Lower leg skin (tissue), 3 donors: ENCODE measurements at regions not wholly inside any gene's neighbourhood (a gene's known extent, or its start where the extent isn't known, plus 50 kb on each side); places are given as distances from the start of the nearest gene placed in this dataset.

Experiments
- POLR2A ChIP-seq, 2 donors: fragments of 450-650 bp; IDR thresholded peaks; one replicate each; pipeline ENCODE4 v1.6.1; 2016 to 2017; ENCODE audit warnings: antibody characterized with exemption in 2 of 2, mild to moderate bottlenecking in 1 of 2, moderate library complexity in 1 of 2
- TF ChIP-seq, protein P1 (sequence below), 3 donors: fragments of 450-650 bp; IDR thresholded peaks; one replicate each; pipeline ENCODE4 v1.5.1; 2016; ENCODE audit warnings: antibody characterized with exemption in 3 of 3, mild to moderate bottlenecking in 3 of 3, moderate library complexity in 2 of 3

DNA sequence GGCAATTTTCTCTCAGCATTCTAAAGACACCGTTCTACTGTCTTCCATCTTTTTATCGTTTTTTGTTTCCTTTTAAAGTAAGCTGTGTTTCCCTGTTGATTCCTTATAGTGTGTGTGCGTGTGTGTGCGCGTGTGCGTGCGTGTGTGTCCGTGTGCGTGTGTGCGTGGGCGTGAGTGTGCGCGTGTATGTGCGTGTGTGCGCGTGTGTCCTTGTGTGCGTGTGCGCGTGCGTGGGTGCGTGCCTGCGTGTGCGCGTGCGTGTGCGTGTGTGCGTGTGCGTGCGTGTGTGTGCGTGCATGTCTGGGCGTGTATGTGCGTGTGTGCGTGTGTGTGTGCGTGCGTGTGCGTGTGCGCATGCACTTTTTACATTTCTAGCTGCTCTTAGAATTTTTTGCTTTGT lies 1033.7 kb downstream of the BRD1 start:
- TF ChIP-seq, protein P1, sequence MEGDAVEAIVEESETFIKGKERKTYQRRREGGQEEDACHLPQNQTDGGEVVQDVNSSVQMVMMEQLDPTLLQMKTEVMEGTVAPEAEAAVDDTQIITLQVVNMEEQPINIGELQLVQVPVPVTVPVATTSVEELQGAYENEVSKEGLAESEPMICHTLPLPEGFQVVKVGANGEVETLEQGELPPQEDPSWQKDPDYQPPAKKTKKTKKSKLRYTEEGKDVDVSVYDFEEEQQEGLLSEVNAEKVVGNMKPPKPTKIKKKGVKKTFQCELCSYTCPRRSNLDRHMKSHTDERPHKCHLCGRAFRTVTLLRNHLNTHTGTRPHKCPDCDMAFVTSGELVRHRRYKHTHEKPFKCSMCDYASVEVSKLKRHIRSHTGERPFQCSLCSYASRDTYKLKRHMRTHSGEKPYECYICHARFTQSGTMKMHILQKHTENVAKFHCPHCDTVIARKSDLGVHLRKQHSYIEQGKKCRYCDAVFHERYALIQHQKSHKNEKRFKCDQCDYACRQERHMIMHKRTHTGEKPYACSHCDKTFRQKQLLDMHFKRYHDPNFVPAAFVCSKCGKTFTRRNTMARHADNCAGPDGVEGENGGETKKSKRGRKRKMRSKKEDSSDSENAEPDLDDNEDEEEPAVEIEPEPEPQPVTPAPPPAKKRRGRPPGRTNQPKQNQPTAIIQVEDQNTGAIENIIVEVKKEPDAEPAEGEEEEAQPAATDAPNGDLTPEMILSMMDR (IDR thresholded peaks at IDR 0.05), result no peak
- TF ChIP-seq POLR2A (IDR thresholded peaks at IDR 0.05), result no peak
